Endothelial cell (in vitro differentiated cells): ENCODE measurements at regions not wholly inside any gene's neighbourhood (a gene's known extent, or its start where the extent isn't known, plus 50 kb on each side); places are given as distances from the start of the nearest gene placed in this dataset.

Experiments
- DNase-seq: peaks from one replicate; pipeline ENCODE4 v3.0.0; 2021; ENCODE audit warnings: low spot score
- H3K27ac Mint-ChIP-seq: one replicate; pipeline ENCODE4 v1.8.0; 2021; ENCODE audit warnings: mixed read lengths, inconsistent platforms; ENCODE audit not compliant: unreplicated experiment
- H3K27me3 Mint-ChIP-seq: one replicate; pipeline ENCODE4 v1.8.0; 2021; ENCODE audit warnings: mild to moderate bottlenecking, moderate library complexity, mixed read lengths, inconsistent platforms; ENCODE audit not compliant: unreplicated experiment
- H3K36me3 Mint-ChIP-seq: one replicate; pipeline ENCODE4 v1.8.0; 2021; ENCODE audit warnings: mild to moderate bottlenecking, low read depth, mixed read lengths, inconsistent platforms; ENCODE audit not compliant: unreplicated experiment
- H3K4me1 Mint-ChIP-seq: one replicate; pipeline ENCODE4 v1.8.0; 2021; ENCODE audit warnings: mild to moderate bottlenecking, mixed read lengths, inconsistent platforms; ENCODE audit not compliant: unreplicated experiment
- H3K4me3 Mint-ChIP-seq: one replicate; pipeline ENCODE4 v1.8.0; 2021; ENCODE audit warnings: mild to moderate bottlenecking, mixed read lengths, inconsistent platforms; ENCODE audit not compliant: unreplicated experiment
- H3K9me3 Mint-ChIP-seq: one replicate; pipeline ENCODE4 v1.8.0; 2021; ENCODE audit warnings: mixed read lengths, inconsistent platforms; ENCODE audit not compliant: unreplicated experiment
- TF ChIP-seq, protein P1 (sequence below): fragments of 200-600 bp; sonication (generic); IDR thresholded peaks from one replicate; pipeline ENCODE4 v1.5.0; 2021; ENCODE audit warnings: antibody characterized with exemption; ENCODE audit not compliant: unreplicated experiment

DNA sequence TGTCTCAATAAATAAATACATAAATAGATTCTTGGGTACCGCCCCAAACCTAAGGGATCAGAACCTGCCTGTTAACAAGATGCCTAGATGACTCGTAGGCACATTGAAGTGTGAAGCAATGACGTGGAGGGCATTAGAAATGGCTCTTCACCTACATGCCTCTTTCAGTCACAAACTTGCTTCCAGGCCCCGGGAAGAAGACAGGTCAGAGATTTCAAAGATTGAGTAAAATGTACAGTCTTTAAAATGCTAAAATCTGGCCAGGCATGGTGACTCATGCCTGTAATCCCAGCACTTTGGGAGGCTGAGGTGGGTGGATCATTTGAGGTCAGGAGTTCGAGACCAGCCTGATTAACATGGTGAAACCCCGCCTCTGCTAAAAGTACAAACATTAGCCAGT lies 480.8 kb upstream of the JARID2 start:
- H3K9me3 Mint-ChIP-seq = no peaks in the 10 kb centered on the region
- peaks cover 1% of the 10 kb centered on the region for H3K27me3 Mint-ChIP-seq
- no peak for DNase-seq
- no peak overlapping the region for H3K4me3 Mint-ChIP-seq
- H3K27ac Mint-ChIP-seq = no peak overlapping the region
- no peaks in the 10 kb centered on the region for H3K36me3 Mint-ChIP-seq
- TF ChIP-seq, protein P1, sequence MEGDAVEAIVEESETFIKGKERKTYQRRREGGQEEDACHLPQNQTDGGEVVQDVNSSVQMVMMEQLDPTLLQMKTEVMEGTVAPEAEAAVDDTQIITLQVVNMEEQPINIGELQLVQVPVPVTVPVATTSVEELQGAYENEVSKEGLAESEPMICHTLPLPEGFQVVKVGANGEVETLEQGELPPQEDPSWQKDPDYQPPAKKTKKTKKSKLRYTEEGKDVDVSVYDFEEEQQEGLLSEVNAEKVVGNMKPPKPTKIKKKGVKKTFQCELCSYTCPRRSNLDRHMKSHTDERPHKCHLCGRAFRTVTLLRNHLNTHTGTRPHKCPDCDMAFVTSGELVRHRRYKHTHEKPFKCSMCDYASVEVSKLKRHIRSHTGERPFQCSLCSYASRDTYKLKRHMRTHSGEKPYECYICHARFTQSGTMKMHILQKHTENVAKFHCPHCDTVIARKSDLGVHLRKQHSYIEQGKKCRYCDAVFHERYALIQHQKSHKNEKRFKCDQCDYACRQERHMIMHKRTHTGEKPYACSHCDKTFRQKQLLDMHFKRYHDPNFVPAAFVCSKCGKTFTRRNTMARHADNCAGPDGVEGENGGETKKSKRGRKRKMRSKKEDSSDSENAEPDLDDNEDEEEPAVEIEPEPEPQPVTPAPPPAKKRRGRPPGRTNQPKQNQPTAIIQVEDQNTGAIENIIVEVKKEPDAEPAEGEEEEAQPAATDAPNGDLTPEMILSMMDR = no peak
- peaks cover 4% of the 10 kb centered on the region for H3K4me1 Mint-ChIP-seq

DNA sequence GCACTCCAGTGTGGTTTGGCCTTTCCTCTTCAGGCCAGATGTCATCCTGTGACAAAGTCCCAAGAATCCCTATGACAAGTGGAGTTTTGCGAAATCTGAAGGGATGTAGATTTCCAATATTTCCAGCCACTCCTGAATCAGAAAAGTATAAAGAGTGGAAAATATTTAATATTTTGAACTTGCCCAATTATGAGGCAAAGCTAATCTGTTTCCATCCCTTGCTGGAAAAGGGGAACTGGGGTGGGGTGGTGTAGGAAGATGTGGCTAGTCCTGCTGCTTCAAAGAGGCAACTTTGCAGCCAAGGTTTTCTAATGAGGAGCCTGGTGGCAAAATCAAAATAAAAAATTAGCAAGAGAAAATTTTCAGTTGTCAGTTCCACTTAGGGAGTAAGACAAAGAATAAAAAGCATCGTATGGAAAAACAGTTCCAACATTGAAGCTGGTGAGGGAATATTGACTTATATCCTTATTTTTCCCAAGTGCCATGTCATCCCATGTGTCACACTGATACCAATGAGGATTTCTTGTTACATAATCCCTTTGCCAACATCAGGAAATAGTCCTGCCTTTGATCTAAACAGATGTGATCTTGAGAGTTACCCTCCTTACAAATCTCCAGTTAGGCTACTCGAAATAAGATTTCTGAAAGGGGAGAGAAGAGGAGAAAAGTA lies 480.0 kb upstream of the JARID2 start:
- Mint-ChIP-seq H3K27me3 (peaks cover 1% of the 10 kb centered on the region), H3K4me1 (peaks cover 11% of the 10 kb centered on the region), H3K36me3 (no peaks in the 10 kb centered on the region), H3K9me3 (no peaks in the 10 kb centered on the region), H3K27ac (no peak overlapping the region), H3K4me3 (no peak overlapping the region)
- no peak for DNase-seq
- TF ChIP-seq, protein P1 = no peak

DNA sequence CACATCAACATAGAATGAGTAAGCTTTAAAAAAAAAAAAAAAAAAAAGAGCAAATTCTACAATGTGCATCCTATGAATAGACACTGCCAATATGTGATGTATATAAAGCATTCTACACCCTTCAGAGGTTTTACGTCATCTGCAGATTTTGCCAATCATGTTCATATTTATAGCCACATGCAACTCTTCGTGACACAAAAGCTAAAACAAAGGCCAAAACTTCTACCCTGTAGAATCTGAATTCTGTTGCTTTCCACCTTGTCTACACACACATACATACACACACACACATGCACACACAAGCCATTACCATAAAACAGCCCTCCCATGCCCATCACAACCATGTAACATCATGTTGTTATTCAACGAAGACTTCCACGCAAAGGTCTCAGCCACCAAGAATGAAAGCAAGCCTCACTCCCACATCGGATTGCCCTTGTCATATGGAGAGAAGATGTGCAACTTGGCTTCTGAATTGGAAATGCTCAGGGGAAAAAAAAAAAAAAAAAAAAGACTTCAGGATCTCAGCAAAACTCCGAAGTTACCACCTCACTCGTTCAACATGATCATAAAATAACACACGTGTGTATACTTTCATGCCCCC lies 479.4 kb upstream of the JARID2 start:
- TF ChIP-seq, protein P1 = no peak
- no peaks in the 10 kb centered on the region for H3K36me3 Mint-ChIP-seq
- no peak overlapping the region for H3K4me3 Mint-ChIP-seq
- DNase-seq = no peak
- H3K27ac Mint-ChIP-seq = no peak overlapping the region
- H3K9me3 Mint-ChIP-seq = no peaks in the 10 kb centered on the region
- H3K4me1 Mint-ChIP-seq = peaks cover 15% of the 10 kb centered on the region
- peaks cover 1% of the 10 kb centered on the region for H3K27me3 Mint-ChIP-seq

DNA sequence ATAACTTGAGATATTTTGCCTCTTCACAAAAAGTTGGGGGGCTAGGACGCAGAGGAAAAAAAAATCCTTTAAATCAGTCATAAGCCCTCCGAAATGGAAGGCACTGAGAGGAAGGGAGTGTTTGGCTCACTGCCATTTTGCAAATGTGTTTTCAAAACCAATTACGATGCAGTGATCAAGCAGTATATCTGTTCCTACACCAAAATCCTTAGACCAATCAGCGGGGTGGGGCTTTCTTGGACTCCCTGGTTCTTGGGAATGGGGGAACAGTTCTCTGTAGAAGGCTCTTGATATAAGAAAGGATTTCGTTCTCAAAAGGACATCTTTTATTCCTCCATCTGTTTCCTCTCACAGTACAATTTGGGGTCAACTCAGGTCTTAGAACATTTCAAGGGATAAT lies 478.6 kb upstream of the JARID2 start:
- Mint-ChIP-seq H3K9me3 (no peaks in the 10 kb centered on the region), H3K36me3 (no peaks in the 10 kb centered on the region), H3K4me3 (no peak overlapping the region), H3K27ac (no peak overlapping the region), H3K27me3 (peaks cover 1% of the 10 kb centered on the region), H3K4me1 (peaks cover 18% of the 10 kb centered on the region)
- no peak for DNase-seq
- TF ChIP-seq, protein P1 = no peak

DNA sequence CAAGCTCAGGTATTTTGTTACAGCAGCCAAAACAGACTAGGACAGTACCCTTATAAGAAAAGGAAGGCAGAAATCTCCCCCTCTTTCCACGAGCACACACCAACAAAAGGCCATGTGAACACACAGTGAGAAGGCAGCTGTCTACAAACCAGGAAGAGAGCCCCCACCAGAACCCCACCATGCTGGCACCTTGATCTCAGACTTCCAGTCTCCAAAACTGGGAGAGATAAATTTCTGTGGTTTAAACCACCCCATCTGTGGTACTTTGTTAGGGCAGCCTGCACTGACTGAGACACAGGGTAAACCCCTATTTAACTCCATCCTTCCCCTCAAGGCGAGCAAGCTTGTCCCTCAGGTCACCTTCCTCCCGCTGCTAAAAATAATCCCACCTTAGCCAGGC lies 475.8 kb upstream of the JARID2 start:
- Mint-ChIP-seq H3K36me3 (no peaks in the 10 kb centered on the region), H3K27ac (no peak overlapping the region), H3K9me3 (no peaks in the 10 kb centered on the region)

More for the DNA sequence above, 475.8 kb upstream of the JARID2 start:
- TF ChIP-seq, protein P1 = no peak
- Mint-ChIP-seq H3K4me1 (peaks cover 21% of the 10 kb centered on the region), H3K4me3 (no peak overlapping the region), H3K27me3 (peaks cover 3% of the 10 kb centered on the region)
- DNase-seq = no peak
